Colonic mucosa (tissue), 4 donors: ENCODE measurements at regions not wholly inside any gene's neighbourhood (a gene's known extent, or its start where the extent isn't known, plus 50 kb on each side); places are given as distances from the start of the nearest gene placed in this dataset.

Source experiments
- DNase-seq: peaks from one replicate; pipeline ENCODE4 v3.0.0-alpha.2; 2020
- H3K27ac ChIP-seq: fragments of 200-600 bp; one replicate; pipeline ENCODE4 v1.8.0; 2021
- H3K27me3 ChIP-seq: fragments of 200-600 bp; one replicate; pipeline ENCODE4 v1.8.0; 2021
- H3K36me3 ChIP-seq: fragments of 200-600 bp; one replicate; pipeline ENCODE4 v1.8.0; 2021
- H3K4me1 ChIP-seq: fragments of 200-600 bp; one replicate; pipeline ENCODE4 v1.8.0; 2021; ENCODE audit warnings: mild to moderate bottlenecking
- H3K4me3 ChIP-seq: fragments of 200-600 bp; one replicate; pipeline ENCODE4 v1.8.0; 2021
- H3K9ac ChIP-seq, 2 donors: one replicate each; pipeline ENCODE4 v1.7.0; 2013; ENCODE audit warnings: control low read depth in 2 of 2, low read depth in 2 of 2, low read length in 2 of 2
- H3K9me3 ChIP-seq: fragments of 200-600 bp; one replicate; pipeline ENCODE4 v1.8.0; 2021
- intact Hi-C: fragments of 100-400 bp; cut with DNase I; formaldehyde crosslinking; loops from one replicate; pipeline ENCODE4 v1.14.1; 2022
- TF ChIP-seq, protein P1 (sequence below): fragments of 200-600 bp; IDR thresholded peaks from one replicate; pipeline ENCODE4 v1.8.0; 2022; ENCODE audit warnings: antibody characterized with exemption, mild to moderate bottlenecking
- donor health status: healthy.
- donor health status: DM: no; HTN: no; CAD: no.
- donor health status: DM: no; HTN: no; CAD: no.

DNA sequence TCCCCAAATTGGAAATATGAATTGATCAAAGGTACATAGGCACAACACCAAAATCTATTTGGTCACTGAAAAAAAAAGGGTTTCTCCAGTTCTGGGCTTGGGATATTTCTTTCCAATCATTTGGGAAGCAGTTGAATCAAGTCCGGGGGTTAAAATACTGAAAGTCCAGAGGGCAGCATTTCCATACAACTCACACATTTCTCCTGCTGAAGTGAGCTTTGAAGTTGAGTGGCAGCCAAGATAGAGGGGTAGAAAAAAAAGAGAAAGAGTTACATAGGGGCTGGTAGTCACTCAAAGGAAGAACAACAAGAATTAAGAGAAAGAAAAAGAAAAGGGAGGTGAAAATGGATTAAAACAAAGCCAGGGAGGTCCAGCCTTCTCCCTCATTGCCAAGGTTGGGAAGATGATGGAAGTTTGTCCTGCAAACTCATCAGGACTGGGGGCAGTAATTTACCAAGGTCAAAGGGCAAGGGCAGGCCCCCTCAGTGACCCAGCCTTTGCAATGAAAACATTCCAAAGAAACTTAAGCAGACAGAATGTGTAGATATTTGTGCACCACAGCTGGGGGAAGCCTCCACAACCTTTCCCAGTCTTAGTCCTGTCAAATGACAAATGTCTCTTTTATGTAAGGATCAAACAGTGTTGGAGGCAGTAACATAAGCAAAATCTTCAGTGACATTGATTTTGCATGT, 525.3 kb upstream of the JARID2 start:
- TF ChIP-seq, protein P1, sequence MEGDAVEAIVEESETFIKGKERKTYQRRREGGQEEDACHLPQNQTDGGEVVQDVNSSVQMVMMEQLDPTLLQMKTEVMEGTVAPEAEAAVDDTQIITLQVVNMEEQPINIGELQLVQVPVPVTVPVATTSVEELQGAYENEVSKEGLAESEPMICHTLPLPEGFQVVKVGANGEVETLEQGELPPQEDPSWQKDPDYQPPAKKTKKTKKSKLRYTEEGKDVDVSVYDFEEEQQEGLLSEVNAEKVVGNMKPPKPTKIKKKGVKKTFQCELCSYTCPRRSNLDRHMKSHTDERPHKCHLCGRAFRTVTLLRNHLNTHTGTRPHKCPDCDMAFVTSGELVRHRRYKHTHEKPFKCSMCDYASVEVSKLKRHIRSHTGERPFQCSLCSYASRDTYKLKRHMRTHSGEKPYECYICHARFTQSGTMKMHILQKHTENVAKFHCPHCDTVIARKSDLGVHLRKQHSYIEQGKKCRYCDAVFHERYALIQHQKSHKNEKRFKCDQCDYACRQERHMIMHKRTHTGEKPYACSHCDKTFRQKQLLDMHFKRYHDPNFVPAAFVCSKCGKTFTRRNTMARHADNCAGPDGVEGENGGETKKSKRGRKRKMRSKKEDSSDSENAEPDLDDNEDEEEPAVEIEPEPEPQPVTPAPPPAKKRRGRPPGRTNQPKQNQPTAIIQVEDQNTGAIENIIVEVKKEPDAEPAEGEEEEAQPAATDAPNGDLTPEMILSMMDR: no peak
- no peak overlapping the region for H3K4me3 ChIP-seq
- H3K36me3 ChIP-seq: no peaks in the 10 kb centered on the region
- H3K9me3 ChIP-seq: no peaks in the 10 kb centered on the region
- no peaks in the 10 kb centered on the region for H3K27me3 ChIP-seq
- no peak overlapping the region for H3K27ac ChIP-seq
- intact Hi-C loops: no loop called here
- no peak for DNase-seq
- H3K9ac ChIP-seq: peak overlapping the region in 1 of 2 donors; percentile 34
- peaks cover 8% of the 10 kb centered on the region for H3K4me1 ChIP-seq

DNA sequence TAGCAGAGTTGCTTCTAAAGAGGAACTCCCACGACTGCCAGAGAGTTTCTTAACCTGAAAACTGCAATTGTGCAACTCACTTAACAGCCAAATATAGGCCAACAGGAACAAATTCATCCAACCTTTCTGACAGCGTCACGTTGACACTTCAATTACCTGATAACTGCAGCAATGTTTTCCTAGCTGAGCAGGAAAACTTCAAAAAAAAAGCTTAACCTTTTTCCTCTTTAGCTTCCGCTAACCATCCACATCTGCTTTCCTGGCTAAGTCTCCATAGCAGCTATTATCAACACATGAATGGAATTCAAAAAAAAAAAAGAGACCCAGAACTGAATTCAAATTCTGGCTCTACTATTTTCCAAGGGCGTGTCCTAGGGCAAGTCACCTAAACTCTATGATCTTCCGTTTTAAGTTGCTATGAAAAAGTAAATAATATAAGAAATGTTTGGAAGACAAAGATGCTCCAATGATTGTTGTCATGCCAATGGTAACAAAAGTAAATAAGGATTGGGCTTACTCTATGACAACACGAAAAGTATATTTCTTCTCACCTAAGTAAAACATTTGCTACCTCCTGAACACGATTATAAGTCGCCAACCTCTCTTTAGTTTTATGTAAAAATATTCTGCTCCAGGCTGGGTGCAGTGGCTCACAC, 524.6 kb upstream of the JARID2 start:
- Histone ChIP-seq H3K27me3 (no peaks in the 10 kb centered on the region), H3K9ac (peak overlapping the region in 1 of 2 donors; percentile 34), H3K9me3 (no peaks in the 10 kb centered on the region), H3K36me3 (no peaks in the 10 kb centered on the region), H3K4me3 (no peak overlapping the region), H3K27ac (no peak overlapping the region), H3K4me1 (peaks cover 8% of the 10 kb centered on the region)
- peak; percentile 44 for DNase-seq
- intact Hi-C loops: no loop called here
- TF ChIP-seq, protein P1: no peak

DNA sequence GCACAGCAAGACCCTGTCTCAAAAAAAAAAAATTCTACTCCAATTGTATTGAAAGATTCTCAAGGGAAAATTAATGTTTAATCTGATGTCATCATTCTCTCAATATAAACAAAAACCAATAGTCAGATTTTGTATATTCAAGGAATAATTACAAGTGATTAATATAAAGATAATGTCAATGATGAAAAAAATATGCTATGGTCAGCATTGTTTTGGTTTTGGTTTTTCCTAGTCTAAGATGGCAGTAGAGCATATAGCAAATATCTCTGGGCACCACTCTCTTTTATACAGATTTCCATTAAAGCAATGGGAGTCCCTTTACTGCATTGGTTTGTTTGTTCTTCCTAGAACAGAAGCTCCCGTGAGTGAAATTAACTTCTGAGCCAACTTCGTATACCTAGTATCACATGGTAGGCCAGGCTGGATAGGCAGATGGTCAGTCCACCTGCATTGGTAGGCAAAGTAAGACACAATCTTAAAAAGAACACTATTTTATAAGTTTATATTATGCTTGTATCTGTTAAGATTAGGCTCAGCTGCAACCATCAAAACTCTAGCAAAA, 523.8 kb upstream of the JARID2 start:
- peaks cover 8% of the 10 kb centered on the region for H3K4me1 ChIP-seq
- intact Hi-C loops: no loop called here
- no peak for DNase-seq
- H3K36me3 ChIP-seq: no peaks in the 10 kb centered on the region
- H3K9ac ChIP-seq: no peak overlapping the region
- H3K27me3 ChIP-seq: no peaks in the 10 kb centered on the region
- TF ChIP-seq, protein P1: no peak
- H3K4me3 ChIP-seq: no peak overlapping the region
- H3K27ac ChIP-seq: no peak overlapping the region
- no peaks in the 10 kb centered on the region for H3K9me3 ChIP-seq

DNA sequence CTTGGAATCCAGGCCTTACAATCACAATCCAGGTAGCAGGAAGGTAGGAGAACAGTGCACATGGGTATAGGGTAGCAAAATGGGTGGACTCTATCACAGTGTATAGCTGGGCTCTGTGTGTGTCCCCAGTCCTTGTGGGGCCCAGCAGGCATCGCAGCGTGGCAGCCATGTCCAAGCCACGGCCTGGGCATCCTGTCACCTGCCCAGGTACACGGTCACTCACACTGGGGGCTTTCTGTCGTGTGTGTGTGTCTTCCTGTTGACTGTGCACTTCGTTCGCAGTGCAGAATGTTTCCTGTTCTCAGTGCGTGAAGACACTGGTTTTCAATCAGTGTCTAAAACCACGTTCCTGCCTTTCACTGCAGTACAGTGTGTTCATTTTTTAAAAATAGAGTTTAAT, 523.2 kb upstream of the JARID2 start:
- Histone ChIP-seq H3K36me3 (no peaks in the 10 kb centered on the region), H3K4me3 (no peak overlapping the region), H3K9ac (no peak overlapping the region), H3K9me3 (no peaks in the 10 kb centered on the region), H3K27ac (no peak overlapping the region), H3K4me1 (peaks cover 8% of the 10 kb centered on the region), H3K27me3 (no peaks in the 10 kb centered on the region)
- intact Hi-C loops: no loop called here
- TF ChIP-seq, protein P1: no peak
- no peak for DNase-seq

DNA sequence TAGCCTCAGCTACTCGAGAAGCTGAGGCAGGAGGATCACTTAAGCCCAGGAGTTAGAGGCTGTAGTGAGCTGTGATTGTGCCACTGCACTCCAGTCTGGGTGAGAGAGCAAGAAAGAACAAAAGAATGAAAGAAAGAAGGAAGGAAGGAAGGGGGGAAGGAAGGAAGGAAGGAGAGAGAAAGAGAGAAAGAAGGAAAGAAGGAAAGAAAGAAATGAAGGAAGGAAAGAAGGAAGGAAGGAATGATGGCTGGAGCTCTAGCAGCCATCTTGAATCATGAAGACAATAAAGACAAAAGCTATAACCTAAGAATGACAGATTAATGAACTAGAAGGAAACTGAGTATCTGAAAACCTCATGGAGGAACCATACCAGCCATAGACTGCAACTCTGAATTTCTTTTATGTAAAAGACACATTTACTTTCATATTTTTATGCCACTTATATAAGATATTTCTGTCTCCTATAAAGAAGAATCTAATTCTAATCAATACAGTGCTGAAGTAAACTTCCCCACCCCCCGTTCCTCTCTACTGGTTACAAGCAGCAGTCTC, 522.3 kb upstream of the JARID2 start:
- no peak overlapping the region for H3K27ac ChIP-seq
- H3K4me1 ChIP-seq: peaks cover 8% of the 10 kb centered on the region
- no peaks in the 10 kb centered on the region for H3K9me3 ChIP-seq
- no peak for DNase-seq
- no peak overlapping the region for H3K4me3 ChIP-seq
- TF ChIP-seq, protein P1: no peak
- no peaks in the 10 kb centered on the region for H3K27me3 ChIP-seq
- intact Hi-C loops: no loop called here
- no peak overlapping the region for H3K9ac ChIP-seq
- no peaks in the 10 kb centered on the region for H3K36me3 ChIP-seq
